ENCODE measurements at regions not wholly inside any gene's neighbourhood (a gene's known extent, or its start where the extent isn't known, plus 50 kb on each side); places are given as distances from the start of the nearest gene placed in this dataset.

DNA sequence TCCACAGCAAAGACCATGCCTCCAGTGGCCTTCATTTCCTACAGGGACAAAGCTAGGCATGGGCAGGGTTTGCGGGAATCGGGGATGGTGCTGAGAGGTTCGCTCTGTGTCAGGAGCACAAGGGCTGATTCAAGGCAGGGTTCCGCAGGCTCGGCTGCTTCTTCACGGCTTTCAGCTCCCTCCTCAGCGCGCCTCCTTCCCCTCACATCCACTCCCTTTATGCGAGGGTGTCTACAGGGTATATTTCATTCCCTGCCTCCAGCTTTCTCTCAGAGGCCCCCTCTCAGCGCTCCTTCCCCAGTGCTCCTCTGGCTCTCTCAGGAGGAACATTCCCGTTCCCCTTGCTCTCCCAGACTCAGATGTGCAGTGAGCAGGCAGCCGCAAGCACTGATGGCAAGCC is 78.7 kb upstream of the ASB18 start:
- Mint-ChIP-seq H3K36me3 (ENCODE audit: low read depth, unreplicated experiment) (peaks cover 11% of the 10 kb centered on the region), H3K27me3 (ENCODE audit: unreplicated experiment) (peaks cover 8% of the 10 kb centered on the region), H3K4me1 (ENCODE audit: unreplicated experiment) (peaks cover 60% of the 10 kb centered on the region), H3K27ac (ENCODE audit: unreplicated experiment) (peak overlapping the region; percentile 76), H3K4me3 (ENCODE audit: unreplicated experiment) (no peak overlapping the region), H3K9me3 (ENCODE audit: unreplicated experiment) (no peaks in the 10 kb centered on the region)
- TF ChIP-seq, protein P1, sequence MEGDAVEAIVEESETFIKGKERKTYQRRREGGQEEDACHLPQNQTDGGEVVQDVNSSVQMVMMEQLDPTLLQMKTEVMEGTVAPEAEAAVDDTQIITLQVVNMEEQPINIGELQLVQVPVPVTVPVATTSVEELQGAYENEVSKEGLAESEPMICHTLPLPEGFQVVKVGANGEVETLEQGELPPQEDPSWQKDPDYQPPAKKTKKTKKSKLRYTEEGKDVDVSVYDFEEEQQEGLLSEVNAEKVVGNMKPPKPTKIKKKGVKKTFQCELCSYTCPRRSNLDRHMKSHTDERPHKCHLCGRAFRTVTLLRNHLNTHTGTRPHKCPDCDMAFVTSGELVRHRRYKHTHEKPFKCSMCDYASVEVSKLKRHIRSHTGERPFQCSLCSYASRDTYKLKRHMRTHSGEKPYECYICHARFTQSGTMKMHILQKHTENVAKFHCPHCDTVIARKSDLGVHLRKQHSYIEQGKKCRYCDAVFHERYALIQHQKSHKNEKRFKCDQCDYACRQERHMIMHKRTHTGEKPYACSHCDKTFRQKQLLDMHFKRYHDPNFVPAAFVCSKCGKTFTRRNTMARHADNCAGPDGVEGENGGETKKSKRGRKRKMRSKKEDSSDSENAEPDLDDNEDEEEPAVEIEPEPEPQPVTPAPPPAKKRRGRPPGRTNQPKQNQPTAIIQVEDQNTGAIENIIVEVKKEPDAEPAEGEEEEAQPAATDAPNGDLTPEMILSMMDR (IDR thresholded peaks at IDR 0.05; ENCODE audit: unreplicated experiment), result no peak
- no peak for DNase-seq (ENCODE audit: low spot score)

- Mint-ChIP-seq H3K36me3 (ENCODE audit: low read depth, unreplicated experiment) (peaks cover 15% of the 10 kb centered on the region), H3K9me3 (ENCODE audit: unreplicated experiment) (no peaks in the 10 kb centered on the region), H3K27ac (ENCODE audit: unreplicated experiment) (peak overlapping the region; percentile 76), H3K4me1 (ENCODE audit: unreplicated experiment) (peaks cover 56% of the 10 kb centered on the region), H3K27me3 (ENCODE audit: unreplicated experiment) (peaks cover 8% of the 10 kb centered on the region), H3K4me3 (ENCODE audit: unreplicated experiment) (peak overlapping the region; percentile 23)
- TF ChIP-seq, protein P1 (IDR thresholded peaks at IDR 0.05; ENCODE audit: unreplicated experiment), result peak; percentile 93
- DNase-seq (ENCODE audit: low spot score), result peak; percentile 53
Observed at GRCh38 chr2:236343400-236344161, 79.4 kb upstream of the ASB18 start.

GRCh38 chr2:236344446-236344845 is 80.2 kb upstream of the ASB18 start:
- Mint-ChIP-seq H3K4me1 (ENCODE audit: unreplicated experiment) (peaks cover 50% of the 10 kb centered on the region), H3K9me3 (ENCODE audit: unreplicated experiment) (no peaks in the 10 kb centered on the region), H3K27me3 (ENCODE audit: unreplicated experiment) (peaks cover 6% of the 10 kb centered on the region), H3K27ac (ENCODE audit: unreplicated experiment) (peak overlapping the region; percentile 76), H3K4me3 (ENCODE audit: unreplicated experiment) (no peak overlapping the region), H3K36me3 (ENCODE audit: low read depth, unreplicated experiment) (peaks cover 15% of the 10 kb centered on the region)
- DNase-seq (ENCODE audit: low spot score), result no peak
- TF ChIP-seq, protein P1 (IDR thresholded peaks at IDR 0.05; ENCODE audit: unreplicated experiment), result no peak

GRCh38 chr2:236345081-236345714 is 81.0 kb upstream of the ASB18 start:
- Mint-ChIP-seq H3K4me1 (ENCODE audit: unreplicated experiment) (peaks cover 45% of the 10 kb centered on the region), H3K9me3 (ENCODE audit: unreplicated experiment) (no peaks in the 10 kb centered on the region), H3K27me3 (ENCODE audit: unreplicated experiment) (peaks cover 6% of the 10 kb centered on the region), H3K4me3 (ENCODE audit: unreplicated experiment) (no peak overlapping the region), H3K36me3 (ENCODE audit: low read depth, unreplicated experiment) (peaks cover 14% of the 10 kb centered on the region), H3K27ac (ENCODE audit: unreplicated experiment) (no peak overlapping the region)
- DNase-seq (ENCODE audit: low spot score), result no peak
- TF ChIP-seq, protein P1 (IDR thresholded peaks at IDR 0.05; ENCODE audit: unreplicated experiment), result no peak

- H3K36me3 Mint-ChIP-seq (ENCODE audit: low read depth, unreplicated experiment), result peaks cover 10% of the 10 kb centered on the region
- TF ChIP-seq, protein P1 (IDR thresholded peaks at IDR 0.05; ENCODE audit: unreplicated experiment), result no peak
- DNase-seq (ENCODE audit: low spot score), result no peak
- H3K27me3 Mint-ChIP-seq (ENCODE audit: unreplicated experiment), result peaks cover 4% of the 10 kb centered on the region
- no peak overlapping the region for H3K4me3 Mint-ChIP-seq (ENCODE audit: unreplicated experiment)
- H3K4me1 Mint-ChIP-seq (ENCODE audit: unreplicated experiment), result peaks cover 33% of the 10 kb centered on the region
- no peaks in the 10 kb centered on the region for H3K9me3 Mint-ChIP-seq (ENCODE audit: unreplicated experiment)
- H3K27ac Mint-ChIP-seq (ENCODE audit: unreplicated experiment), result no peak overlapping the region
Observed at GRCh38 chr2:236346366-236346765, 82.2 kb upstream of the ASB18 start.

Data from endothelial cell (in vitro differentiated cells).